Activated T-helper 2 cell treated with anti-CD3 and anti-CD28 coated beads, Interferon-gamma antibody, Interleukin-2, Interleukin-4, amounts not matched to agents 10 μg/mL and 5 μg/mL and 100 μg/mL, durations not matched to agents 14 hours and 24 hours and 36 hours (primary cell): ENCODE measurements at regions not wholly inside any gene's neighbourhood (a gene's known extent, or its start where the extent isn't known, plus 50 kb on each side); places are given as distances from the start of the nearest gene placed in this dataset.

Experiments
- DNase-seq: peaks from one replicate; pipeline ENCODE4 v3.0.0; 2021; ENCODE audit warnings: low spot score
- H3K27ac Mint-ChIP-seq: one replicate; pipeline ENCODE4 v1.8.0; 2021; ENCODE audit warnings: mixed read lengths
- H3K27me3 Mint-ChIP-seq: one replicate; pipeline ENCODE4 v1.8.0; 2021; ENCODE audit warnings: low read depth, mixed read lengths
- H3K36me3 Mint-ChIP-seq: one replicate; pipeline ENCODE4 v1.8.0; 2021; ENCODE audit warnings: low read depth, mixed read lengths
- H3K4me1 Mint-ChIP-seq: one replicate; pipeline ENCODE4 v1.8.0; 2021; ENCODE audit warnings: low read depth, mixed read lengths
- H3K4me3 Mint-ChIP-seq: one replicate; pipeline ENCODE4 v1.8.0; 2021; ENCODE audit warnings: low read depth, mild to moderate bottlenecking, moderate library complexity, mixed read lengths
- H3K9me3 Mint-ChIP-seq: one replicate; pipeline ENCODE4 v1.8.0; 2021; ENCODE audit warnings: mixed read lengths
- intact Hi-C: fragments of 100-400 bp; cut with micrococcal nuclease; formaldehyde crosslinking; loops from one replicate; pipeline ENCODE4 v1.15.1; 2023

DNA sequence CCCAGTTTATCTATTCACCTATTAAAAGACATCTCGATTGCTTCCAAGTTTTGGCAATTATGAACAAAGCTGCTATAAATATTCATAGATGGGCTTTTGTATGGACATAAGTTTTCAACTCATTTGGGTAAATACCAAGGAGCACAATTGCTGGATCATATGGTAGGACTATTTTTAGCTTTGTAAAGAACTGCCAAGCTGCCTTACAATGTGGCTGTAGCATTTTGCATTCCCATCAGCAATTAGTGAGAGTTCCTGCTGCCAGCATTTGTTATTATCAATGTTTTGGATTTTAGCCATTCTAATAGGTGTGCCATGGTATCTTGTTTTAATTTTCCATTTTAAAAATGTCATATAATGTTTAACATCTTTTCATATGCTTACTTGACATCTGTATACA, 475.6 kb upstream of the NCAM2 start:
- no peaks in the 10 kb centered on the region for H3K27me3 Mint-ChIP-seq
- H3K36me3 Mint-ChIP-seq: no peaks in the 10 kb centered on the region
- intact Hi-C loops: no loop called here

DNA sequence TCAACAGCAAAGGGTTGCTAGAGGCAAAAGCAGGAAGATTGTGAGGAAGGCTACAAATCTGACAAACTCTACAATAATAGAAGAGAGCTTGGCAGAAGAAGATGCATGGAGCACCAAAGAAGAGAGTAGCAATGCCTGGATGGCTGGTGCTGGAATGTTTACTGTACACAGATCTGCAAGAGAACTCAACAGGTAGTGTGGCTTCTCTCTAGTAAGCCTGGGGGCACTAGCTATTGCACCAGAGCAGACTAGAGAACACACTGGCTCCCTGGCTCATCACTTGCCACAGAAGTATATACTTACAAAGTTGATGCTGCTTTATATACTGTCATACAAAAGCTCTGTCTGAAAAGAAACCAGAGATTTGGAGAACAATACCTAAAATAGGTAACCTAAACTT, 475.0 kb upstream of the NCAM2 start:
- H3K4me3 Mint-ChIP-seq: no peak overlapping the region
- H3K27me3 Mint-ChIP-seq: no peaks in the 10 kb centered on the region
- H3K4me1 Mint-ChIP-seq: no peaks in the 10 kb centered on the region

More for the DNA sequence above, 475.6 kb upstream of the NCAM2 start:
- H3K9me3 Mint-ChIP-seq: peaks cover 31% of the 10 kb centered on the region
- H3K4me1 Mint-ChIP-seq: no peaks in the 10 kb centered on the region
- DNase-seq: no peak
- no peak overlapping the region for H3K27ac Mint-ChIP-seq
- H3K4me3 Mint-ChIP-seq: no peak overlapping the region

DNA sequence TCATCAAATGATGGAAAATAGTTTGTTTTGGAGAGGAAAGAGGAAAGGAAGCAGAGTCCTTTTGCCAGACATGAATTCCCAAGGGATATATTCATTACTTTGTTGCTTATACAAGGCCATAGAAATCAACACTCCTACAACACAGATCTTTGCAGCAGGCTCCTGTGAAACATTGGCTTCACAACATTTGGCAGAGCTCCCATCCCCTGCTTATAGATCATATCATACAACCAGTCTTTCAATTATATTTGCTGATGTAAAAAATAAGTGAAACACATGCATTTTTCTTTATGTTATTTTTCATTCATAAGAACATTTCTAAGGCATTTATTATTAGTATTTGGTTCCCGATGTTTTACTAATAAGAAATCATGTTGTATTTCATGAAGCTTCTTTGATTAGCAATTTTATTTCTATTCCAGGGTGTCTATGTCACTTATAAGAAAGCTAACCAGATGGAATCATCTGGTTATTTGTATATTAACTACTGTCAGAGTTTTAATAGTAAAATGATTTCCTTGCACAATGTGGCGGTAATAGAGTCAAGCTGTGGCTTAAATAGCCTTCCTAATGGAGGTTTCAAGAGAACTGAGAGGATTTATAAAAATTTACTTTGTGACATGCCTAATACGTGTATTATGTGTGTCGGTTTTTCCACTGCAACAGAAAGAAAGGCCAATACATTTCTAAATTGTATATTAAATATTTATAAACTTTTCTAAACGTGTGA, 470.3 kb upstream of the NCAM2 start:
- H3K4me3 Mint-ChIP-seq: no peak overlapping the region
- DNase-seq: no peak
- H3K27me3 Mint-ChIP-seq: no peaks in the 10 kb centered on the region
- intact Hi-C loops: no loop called here
- no peaks in the 10 kb centered on the region for H3K4me1 Mint-ChIP-seq
- H3K27ac Mint-ChIP-seq: no peak overlapping the region
- H3K9me3 Mint-ChIP-seq: peaks cover 40% of the 10 kb centered on the region
- H3K36me3 Mint-ChIP-seq: no peaks in the 10 kb centered on the region

More for the DNA sequence above, 475.0 kb upstream of the NCAM2 start:
- Mint-ChIP-seq H3K9me3 (peaks cover 31% of the 10 kb centered on the region), H3K36me3 (no peaks in the 10 kb centered on the region), H3K27ac (no peak overlapping the region)
- no peak for DNase-seq
- intact Hi-C loops: no loop called here

DNA sequence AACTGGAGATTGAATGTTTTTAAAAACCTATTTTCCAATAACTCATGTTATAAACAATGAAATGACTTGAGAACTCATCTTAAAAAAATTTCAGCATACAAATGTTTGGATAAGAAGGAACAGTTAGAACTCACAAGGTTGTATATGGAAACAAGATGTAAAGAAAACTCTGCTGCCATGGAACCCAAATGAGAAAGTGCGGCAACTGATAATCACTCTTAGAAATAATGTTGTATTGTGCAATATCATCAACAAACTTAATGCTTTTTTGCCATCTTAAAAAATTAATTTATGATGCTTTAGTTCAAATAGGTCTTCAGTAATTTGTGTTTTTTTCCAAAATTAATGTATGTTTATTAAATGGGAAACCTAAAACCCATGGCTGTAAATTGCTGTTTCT, 461.1 kb upstream of the NCAM2 start:
- Mint-ChIP-seq H3K27ac (no peak overlapping the region), H3K36me3 (no peaks in the 10 kb centered on the region), H3K9me3 (peaks cover 24% of the 10 kb centered on the region), H3K27me3 (no peaks in the 10 kb centered on the region), H3K4me1 (no peaks in the 10 kb centered on the region), H3K4me3 (no peak overlapping the region)
- DNase-seq: no peak
- intact Hi-C loops: no loop called here

DNA sequence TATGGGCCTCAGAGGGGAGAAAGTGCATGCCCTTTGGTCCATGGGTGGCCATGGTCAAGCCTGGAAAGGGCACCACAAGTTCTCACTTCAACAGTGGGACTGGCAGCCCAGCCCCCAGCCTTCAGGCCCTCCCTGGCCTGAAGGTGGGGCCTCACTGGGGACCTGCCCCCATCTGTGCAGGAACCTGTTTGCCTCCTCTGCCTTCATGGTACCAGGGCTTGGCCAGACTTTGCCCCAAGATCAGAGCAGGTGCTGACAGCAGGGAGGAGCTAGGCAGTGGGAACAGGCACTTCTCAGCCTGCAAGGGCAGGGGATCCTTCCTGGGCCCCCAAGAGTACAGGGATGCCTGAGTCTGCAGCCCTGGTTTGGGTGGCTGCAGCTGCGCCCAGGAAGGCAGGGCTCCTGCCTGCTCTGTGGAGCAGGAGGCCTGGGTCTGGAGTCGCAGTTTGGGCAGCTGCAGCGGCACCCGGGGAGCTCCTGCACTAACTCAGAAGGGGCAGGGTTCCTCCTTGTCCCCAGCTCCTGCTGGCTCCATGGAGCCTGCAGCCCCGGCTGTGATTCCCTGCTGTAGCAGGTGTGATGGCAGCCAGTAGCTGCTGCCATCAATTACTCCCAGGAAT, 460.1 kb upstream of the NCAM2 start:
- no peaks in the 10 kb centered on the region for H3K36me3 Mint-ChIP-seq
- peaks cover 23% of the 10 kb centered on the region for H3K9me3 Mint-ChIP-seq
- H3K27me3 Mint-ChIP-seq: no peaks in the 10 kb centered on the region
- no peak overlapping the region for H3K4me3 Mint-ChIP-seq
- no peak overlapping the region for H3K27ac Mint-ChIP-seq
- intact Hi-C loops: no loop called here
- no peak for DNase-seq
- no peaks in the 10 kb centered on the region for H3K4me1 Mint-ChIP-seq

DNA sequence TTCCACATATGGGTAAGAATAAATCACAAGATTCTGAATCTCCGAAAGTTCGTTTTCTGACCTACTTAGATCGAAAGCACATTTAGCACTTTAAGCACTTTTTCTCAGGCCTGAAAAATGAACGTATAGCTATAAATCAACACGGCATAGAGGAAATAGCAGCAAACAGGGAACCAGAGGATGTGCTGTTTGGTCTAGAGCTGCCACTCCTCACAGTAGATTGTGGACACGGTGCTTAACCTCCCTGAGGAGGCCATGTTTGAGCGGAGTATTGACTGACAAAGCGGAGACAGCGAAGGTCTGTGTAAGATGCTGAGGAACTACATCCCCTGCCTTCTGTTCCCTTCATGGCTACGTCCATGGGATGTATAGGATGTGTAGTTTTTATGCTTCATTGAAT, 452.8 kb upstream of the NCAM2 start:
- H3K4me3 Mint-ChIP-seq: no peak overlapping the region
- no peaks in the 10 kb centered on the region for H3K4me1 Mint-ChIP-seq
- no peak overlapping the region for H3K27ac Mint-ChIP-seq
- intact Hi-C loops: no loop called here
- no peak for DNase-seq
- H3K9me3 Mint-ChIP-seq: peaks cover 46% of the 10 kb centered on the region
- no peaks in the 10 kb centered on the region for H3K36me3 Mint-ChIP-seq
- no peaks in the 10 kb centered on the region for H3K27me3 Mint-ChIP-seq

DNA sequence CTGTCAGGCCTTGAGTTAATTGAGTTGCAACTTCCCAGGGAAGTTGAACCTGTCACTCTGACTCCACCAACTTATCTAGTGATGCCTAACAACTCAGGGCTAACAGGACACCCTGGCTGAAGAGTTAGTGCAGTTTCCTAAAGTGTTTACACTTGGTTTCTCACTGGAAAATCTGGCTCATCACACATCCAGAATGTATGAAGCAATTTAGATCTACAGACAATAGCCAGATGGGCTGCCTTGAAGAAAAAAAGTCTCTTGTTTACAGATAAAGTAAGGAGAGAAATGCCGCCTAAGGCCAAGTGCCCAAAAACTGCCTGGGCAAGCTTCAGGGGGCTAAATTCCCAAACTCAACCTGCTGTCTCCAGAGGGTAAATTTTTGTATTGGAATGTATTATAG, 446.3 kb upstream of the NCAM2 start:
- H3K4me3 Mint-ChIP-seq: no peak overlapping the region
- no peaks in the 10 kb centered on the region for H3K36me3 Mint-ChIP-seq
- H3K27me3 Mint-ChIP-seq: no peaks in the 10 kb centered on the region
- intact Hi-C loops: no loop called here
- H3K9me3 Mint-ChIP-seq: peaks cover 40% of the 10 kb centered on the region
- H3K4me1 Mint-ChIP-seq: no peaks in the 10 kb centered on the region
- no peak overlapping the region for H3K27ac Mint-ChIP-seq
- no peak for DNase-seq

DNA sequence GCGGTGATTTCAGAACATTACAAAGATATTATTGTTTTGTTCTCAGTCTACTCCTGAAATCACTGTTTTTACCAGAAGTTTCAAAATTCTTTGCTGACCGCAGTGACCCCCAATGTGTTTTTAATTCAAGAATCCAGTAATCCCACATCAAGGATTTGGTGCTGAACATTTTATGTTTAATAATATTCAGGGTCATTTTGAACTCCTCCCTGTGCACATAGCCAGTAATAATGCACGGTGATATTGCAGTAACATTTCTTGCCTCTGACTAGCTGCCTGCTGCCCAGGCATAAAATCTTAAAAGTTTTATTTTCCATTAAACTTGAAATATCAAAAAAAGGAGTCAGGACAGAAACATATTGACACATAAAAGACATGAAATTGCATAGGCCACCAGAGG, 443.4 kb upstream of the NCAM2 start:
- Mint-ChIP-seq H3K4me1 (no peaks in the 10 kb centered on the region), H3K9me3 (peaks cover 40% of the 10 kb centered on the region), H3K36me3 (no peaks in the 10 kb centered on the region), H3K4me3 (no peak overlapping the region), H3K27me3 (no peaks in the 10 kb centered on the region), H3K27ac (no peak overlapping the region)
- intact Hi-C loops: no loop called here
- no peak for DNase-seq

DNA sequence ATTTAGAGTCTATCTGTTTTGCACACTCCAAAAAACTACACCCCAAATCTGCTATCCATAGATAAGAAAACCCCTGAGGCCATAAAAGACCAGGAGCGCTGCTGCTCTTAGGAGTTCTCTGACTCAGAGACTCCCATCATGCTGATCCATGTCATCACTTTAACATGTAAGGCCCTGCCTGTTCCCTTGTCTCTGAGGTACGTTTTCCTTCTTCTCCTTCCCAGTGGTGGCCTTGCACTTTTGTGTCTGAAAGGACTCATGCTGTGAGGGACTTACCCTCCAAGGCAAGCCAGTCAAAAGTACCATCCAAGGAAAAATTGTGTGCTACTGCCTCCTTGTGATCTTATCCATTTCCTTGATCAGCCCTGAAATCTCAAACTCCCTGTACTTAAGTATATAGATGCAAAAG, 427.4 kb upstream of the NCAM2 start:
- no peak for DNase-seq

DNA sequence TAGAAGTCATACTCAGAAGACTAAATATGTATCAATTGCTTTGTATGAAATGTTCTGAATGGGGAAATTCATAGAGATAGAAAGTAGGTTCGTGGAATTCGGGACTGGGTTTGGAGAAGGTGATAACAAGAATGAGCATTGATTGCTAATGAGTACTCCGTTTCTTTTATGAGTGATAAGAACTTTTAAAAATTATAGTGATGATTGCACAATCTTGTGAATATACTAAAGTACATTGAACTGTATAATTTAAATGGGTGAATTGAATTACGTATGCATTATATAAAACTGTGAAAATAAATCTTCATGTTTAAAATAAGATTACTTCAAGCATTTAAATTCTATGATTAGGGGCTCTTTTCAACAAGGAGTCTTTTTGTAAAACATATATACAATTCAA, 425.6 kb upstream of the NCAM2 start:
- Mint-ChIP-seq H3K27me3 (no peaks in the 10 kb centered on the region), H3K4me3 (no peak overlapping the region), H3K4me1 (no peaks in the 10 kb centered on the region), H3K9me3 (peaks cover 35% of the 10 kb centered on the region), H3K36me3 (no peaks in the 10 kb centered on the region), H3K27ac (no peak overlapping the region)
- no peak for DNase-seq
- intact Hi-C loops: no loop called here

More for the DNA sequence above, 427.4 kb upstream of the NCAM2 start:
- Mint-ChIP-seq H3K27me3 (no peaks in the 10 kb centered on the region), H3K4me3 (no peak overlapping the region), H3K27ac (no peak overlapping the region), H3K36me3 (no peaks in the 10 kb centered on the region), H3K4me1 (no peaks in the 10 kb centered on the region), H3K9me3 (peaks cover 33% of the 10 kb centered on the region)
- intact Hi-C loops: no loop called here

DNA sequence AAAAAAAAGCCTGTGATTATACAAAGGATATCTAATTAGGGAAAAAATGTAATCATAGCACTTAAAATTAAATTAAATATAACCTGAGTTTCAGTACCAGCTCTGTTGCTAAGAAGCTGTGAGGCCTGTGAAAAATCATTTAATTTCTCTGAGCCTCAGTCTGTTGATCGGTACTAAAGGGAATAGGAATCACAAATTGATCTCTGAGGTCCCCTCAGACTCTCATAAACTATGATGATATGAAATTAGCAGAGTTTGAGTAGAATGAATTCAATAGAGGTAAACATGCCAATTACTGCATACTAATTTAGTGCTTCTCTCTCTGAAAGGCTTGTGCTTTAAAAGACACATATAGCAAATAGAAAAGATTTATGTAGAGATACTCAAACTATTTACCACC, 416.8 kb upstream of the NCAM2 start:
- Mint-ChIP-seq H3K36me3 (no peaks in the 10 kb centered on the region), H3K27me3 (no peaks in the 10 kb centered on the region), H3K9me3 (peaks cover 16% of the 10 kb centered on the region), H3K4me1 (no peaks in the 10 kb centered on the region), H3K4me3 (no peak overlapping the region), H3K27ac (no peak overlapping the region)
- intact Hi-C loops: no loop called here
- no peak for DNase-seq

DNA sequence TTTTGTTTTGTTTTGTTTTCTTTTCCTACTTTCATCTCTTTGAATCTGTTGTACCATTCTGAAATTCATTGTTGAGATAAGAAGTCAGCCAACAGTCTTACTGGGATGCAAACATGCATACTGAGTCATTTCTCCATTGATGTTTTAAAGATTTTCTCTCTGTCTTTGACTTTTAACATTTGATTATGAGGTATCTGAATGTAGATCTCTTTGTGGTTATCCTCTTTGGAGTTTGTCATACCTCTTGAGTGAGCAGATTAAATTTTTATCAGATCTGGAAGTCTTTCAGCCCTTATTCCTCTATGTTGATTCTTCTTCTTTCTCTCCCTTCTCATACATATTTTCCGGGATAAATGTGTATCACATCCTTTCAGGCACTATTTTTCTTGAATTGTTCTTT, 406.9 kb upstream of the NCAM2 start:
- peaks cover 24% of the 10 kb centered on the region for H3K9me3 Mint-ChIP-seq
- no peak overlapping the region for H3K4me3 Mint-ChIP-seq
- H3K27me3 Mint-ChIP-seq: no peaks in the 10 kb centered on the region
- no peak overlapping the region for H3K27ac Mint-ChIP-seq
- H3K4me1 Mint-ChIP-seq: no peaks in the 10 kb centered on the region
- no peak for DNase-seq
- no peaks in the 10 kb centered on the region for H3K36me3 Mint-ChIP-seq
- intact Hi-C loops: no loop called here

DNA sequence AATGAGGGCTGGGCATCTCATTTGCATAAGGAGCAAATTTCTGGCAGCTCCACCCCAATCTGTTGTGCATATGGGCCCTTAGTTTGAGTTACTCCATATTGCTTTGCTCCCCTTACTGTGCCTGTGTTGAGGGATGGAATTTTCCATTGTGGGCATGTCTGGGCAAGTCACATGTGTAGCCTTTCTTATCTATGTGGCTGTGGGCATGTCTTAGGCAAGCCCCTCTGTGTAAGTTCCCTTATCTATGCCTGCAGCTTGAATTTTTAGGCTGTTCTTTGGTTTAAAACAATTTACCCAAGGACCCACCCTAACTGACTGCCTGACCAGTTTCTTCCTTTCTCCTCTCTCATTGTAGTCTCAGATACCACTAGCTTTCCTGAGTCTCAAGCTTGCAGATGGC, 405.7 kb upstream of the NCAM2 start:
- Mint-ChIP-seq H3K9me3 (peaks cover 24% of the 10 kb centered on the region), H3K4me3 (no peak overlapping the region), H3K4me1 (no peaks in the 10 kb centered on the region), H3K27me3 (no peaks in the 10 kb centered on the region), H3K36me3 (no peaks in the 10 kb centered on the region), H3K27ac (no peak overlapping the region)
- DNase-seq: no peak
- intact Hi-C loops: no loop called here
